PFSK-1 (cell line): ENCODE measurements at regions not wholly inside any gene's neighbourhood (a gene's known extent, or its start where the extent isn't known, plus 50 kb on each side); places are given as distances from the start of the nearest gene placed in this dataset.

ENCODE experiments used
- FOXP2 ChIP-seq: optimal IDR thresholded peaks from 2 replicates; pipeline ENCODE3; 2011; ENCODE audit warnings: borderline replicate concordance, control low read depth, inconsistent platforms; ENCODE audit not compliant: insufficient read depth; ENCODE audit errors: extremely low read length, extremely low read depth
- POLR2AphosphoS5 ChIP-seq: IDR thresholded peaks from 2 replicates; pipeline ENCODE4 v1.6.1; 2012; ENCODE audit warnings: low read depth, mild to moderate bottlenecking, control low read depth, low read length, moderate library complexity
- REST ChIP-seq, 2 experiments: IDR thresholded peaks; 2 replicates each; pipeline versions ENCODE4 v1.6.1 to v1.8.0; 2011 to 2012; ENCODE audit warnings: low read depth in 2 of 2, low read length in 2 of 2, control low read depth in 1 of 2, inconsistent platforms in 1 of 2, mild to moderate bottlenecking in 1 of 2, moderate library complexity in 1 of 2; ENCODE audit not compliant: insufficient read depth in 1 of 2
- SIN3A ChIP-seq: IDR thresholded peaks from 2 replicates; pipeline ENCODE4 v1.6.1; 2012; ENCODE audit warnings: mild to moderate bottlenecking, low read length, moderate library complexity, borderline replicate concordance; ENCODE audit not compliant: insufficient read depth
- TAF1 ChIP-seq: IDR thresholded peaks from 2 replicates; pipeline ENCODE4 v1.6.1; 2012; ENCODE audit warnings: low read length, control low read depth, borderline replicate concordance; ENCODE audit not compliant: insufficient read depth

GRCh38 chr11:109799604-109800003 lies 293.6 kb upstream of the ZC3H12C start:
- TF ChIP-seq TAF1 (no peak), FOXP2 (no peak), REST (IDR thresholded peaks at IDR 0.05; ENCODE audit: insufficient read depth in 1 of 2, low read depth in 2 of 2, low read length in 2 of 2) (no peak), POLR2AphosphoS5 (no peak), SIN3A (no peak)

- TF ChIP-seq SIN3A: no peak
- TF ChIP-seq TAF1: no peak
- TF ChIP-seq FOXP2: no peak
- no peak for TF ChIP-seq POLR2AphosphoS5
- TF ChIP-seq REST (IDR thresholded peaks at IDR 0.05; ENCODE audit: insufficient read depth in 1 of 2, low read depth in 2 of 2, low read length in 2 of 2): no peak
These were observed 288.3 kb upstream of the ZC3H12C start for GRCh38 chr11:109804911-109805310.

- TF ChIP-seq SIN3A (no peak), FOXP2 (no peak), REST (IDR thresholded peaks at IDR 0.05; ENCODE audit: insufficient read depth in 1 of 2, low read depth in 2 of 2, low read length in 2 of 2) (no peak), TAF1 (no peak), POLR2AphosphoS5 (no peak)
These were observed 287.0 kb upstream of the ZC3H12C start for GRCh38 chr11:109806205-109806604.

GRCh38 chr11:109808569-109808968 lies 284.6 kb upstream of the ZC3H12C start:
- TF ChIP-seq TAF1 (no peak), FOXP2 (no peak)

- TF ChIP-seq FOXP2 (no peak), SIN3A (no peak), TAF1 (no peak), POLR2AphosphoS5 (no peak), REST (IDR thresholded peaks at IDR 0.05; ENCODE audit: insufficient read depth in 1 of 2, low read depth in 2 of 2, low read length in 2 of 2) (no peak)
These were observed 278.4 kb upstream of the ZC3H12C start for GRCh38 chr11:109814824-109815223.
